ENCODE measurements at regions not wholly inside any gene's neighbourhood (a gene's known extent, or its start where the extent isn't known, plus 50 kb on each side); places are given as distances from the start of the nearest gene placed in this dataset.

- Histone ChIP-seq H2BK12ac (ENCODE audit: low read length) (no peak overlapping the region), H2BK120ac (ENCODE audit: low read depth, low read length) (no peak overlapping the region), H3K4me3 (ENCODE audit: low read length in 2 of 2) (no peak overlapping the region), H4K91ac (ENCODE audit: low read depth, low read length, poor library complexity) (no peak overlapping the region), H3K18ac (ENCODE audit: low read length) (no peak overlapping the region), H3K27ac (replicated peaks; ENCODE audit: low read length) (no peak overlapping the region), H3K9ac (ENCODE audit: low read depth, low read length, poor library complexity) (no peak overlapping the region), H2BK15ac (ENCODE audit: low read length) (no peak overlapping the region), H2BK5ac (ENCODE audit: low read length) (no peak overlapping the region), H3K27me3 (ENCODE audit: control insufficient read depth in 3 of 3, insufficient read depth in 3 of 3, low read depth in 1 of 3, low read length in 3 of 3) (no peaks in the 10 kb centered on the region), H3K9me3 (replicated peaks in 1 of 2; ENCODE audit: control insufficient read depth in 2 of 2, insufficient read depth in 1 of 2, low read depth in 1 of 2, low read length in 2 of 2) (no peaks in the 10 kb centered on the region), H3K23ac (ENCODE audit: low read depth, low read length, poor library complexity) (no peak overlapping the region), H3K36me3 (replicated peaks in 1 of 2; ENCODE audit: control insufficient read depth in 2 of 2, insufficient read depth in 2 of 2, low read length in 2 of 2) (no peaks in the 10 kb centered on the region), H3K4me1 (ENCODE audit: control insufficient read depth in 2 of 2, insufficient read depth in 1 of 2, low read depth in 1 of 2, low read length in 2 of 2) (no peaks in the 10 kb centered on the region), H3K14ac (ENCODE audit: low read length) (no peak overlapping the region), H3K4ac (ENCODE audit: low read length) (no peak overlapping the region), H3K4me2 (ENCODE audit: insufficient read depth, low read length, poor library complexity, severe bottlenecking) (no peak overlapping the region), H2AFZ (ENCODE audit: low read length) (no peak overlapping the region), H4K8ac (ENCODE audit: low read depth, low read length) (no peak overlapping the region), H2AK5ac (ENCODE audit: low read depth, low read length) (no peak overlapping the region), H3K79me1 (ENCODE audit: low read depth, low read length) (no peaks in the 10 kb centered on the region)
- no CpG with 5 or more reads among the region's 1 CpG for WGBS, 2 donors (ENCODE audit: extremely low coverage in 2 of 2, insufficient read length in 2 of 2, insufficient replicate concordance in 1 of 2)
- DNase-seq (ENCODE audit: low spot score), result no peak
Measured at GRCh38 chr11:24289301-24289700, 207.6 kb upstream of the LUZP2 start.

DNA sequence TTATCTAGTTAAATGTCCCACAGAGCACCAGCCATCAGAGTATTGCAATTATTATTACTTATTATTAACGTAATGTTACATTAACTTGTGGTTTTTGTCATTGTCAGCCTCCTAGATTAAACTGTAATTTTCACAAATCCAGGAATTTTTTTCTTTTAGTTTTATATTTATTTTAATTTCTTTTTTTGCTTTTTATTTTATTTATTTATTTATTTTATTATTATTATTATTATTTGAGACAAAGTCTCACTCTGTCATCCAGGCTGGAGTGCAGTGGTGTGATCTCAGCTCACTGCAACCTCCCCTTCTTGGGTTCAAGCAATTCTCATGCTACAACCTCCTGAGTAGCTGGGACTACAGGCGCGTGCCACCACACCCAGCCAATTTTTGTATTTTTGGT, 202.9 kb upstream of the LUZP2 start:
- no peaks in the 10 kb centered on the region for H3K4me1 ChIP-seq (ENCODE audit: control insufficient read depth in 2 of 2, insufficient read depth in 1 of 2, low read depth in 1 of 2, low read length in 2 of 2)
- no peak overlapping the region for H3K23ac ChIP-seq (ENCODE audit: low read depth, low read length, poor library complexity)
- H3K9me3 ChIP-seq (replicated peaks in 1 of 2; ENCODE audit: control insufficient read depth in 2 of 2, insufficient read depth in 1 of 2, low read depth in 1 of 2, low read length in 2 of 2), result no peaks in the 10 kb centered on the region
- no peak overlapping the region for H2BK15ac ChIP-seq (ENCODE audit: low read length)
- H3K9ac ChIP-seq (ENCODE audit: low read depth, low read length, poor library complexity), result no peak overlapping the region
- no peaks in the 10 kb centered on the region for H3K36me3 ChIP-seq (replicated peaks in 1 of 2; ENCODE audit: control insufficient read depth in 2 of 2, insufficient read depth in 2 of 2, low read length in 2 of 2)
- no peak overlapping the region for H3K4ac ChIP-seq (ENCODE audit: low read length)
- no peak overlapping the region for H2AK5ac ChIP-seq (ENCODE audit: low read depth, low read length)
- H2BK5ac ChIP-seq (ENCODE audit: low read length), result no peak overlapping the region
- H2BK120ac ChIP-seq (ENCODE audit: low read depth, low read length), result no peak overlapping the region
- H2BK12ac ChIP-seq (ENCODE audit: low read length), result no peak overlapping the region
- DNase-seq (ENCODE audit: low spot score), result no peak
- no peak overlapping the region for H3K4me2 ChIP-seq (ENCODE audit: insufficient read depth, low read length, poor library complexity, severe bottlenecking)
- H3K27ac ChIP-seq (replicated peaks; ENCODE audit: low read length), result no peak overlapping the region
- H2AFZ ChIP-seq (ENCODE audit: low read length), result no peak overlapping the region
- no peak overlapping the region for H3K4me3 ChIP-seq (ENCODE audit: low read length in 2 of 2)
- no peak overlapping the region for H4K8ac ChIP-seq (ENCODE audit: low read depth, low read length)
- H4K91ac ChIP-seq (ENCODE audit: low read depth, low read length, poor library complexity), result no peak overlapping the region
- no peak overlapping the region for H3K14ac ChIP-seq (ENCODE audit: low read length)
- WGBS, 2 donors (ENCODE audit: extremely low coverage in 2 of 2, insufficient read length in 2 of 2, insufficient replicate concordance in 1 of 2), result no CpG with 5 or more reads among the region's 3 CpGs
- no peak overlapping the region for H3K18ac ChIP-seq (ENCODE audit: low read length)
- no peaks in the 10 kb centered on the region for H3K27me3 ChIP-seq (ENCODE audit: control insufficient read depth in 3 of 3, insufficient read depth in 3 of 3, low read depth in 1 of 3, low read length in 3 of 3)
- no peaks in the 10 kb centered on the region for H3K79me1 ChIP-seq (ENCODE audit: low read depth, low read length)

- Histone ChIP-seq H2AFZ (ENCODE audit: low read length) (no peak overlapping the region), H4K8ac (ENCODE audit: low read depth, low read length) (no peak overlapping the region), H3K4me3 (ENCODE audit: low read length in 2 of 2) (no peak overlapping the region), H3K18ac (ENCODE audit: low read length) (no peak overlapping the region), H3K27ac (replicated peaks; ENCODE audit: low read length) (no peak overlapping the region), H3K79me1 (ENCODE audit: low read depth, low read length) (no peaks in the 10 kb centered on the region), H2BK5ac (ENCODE audit: low read length) (no peak overlapping the region), H3K27me3 (ENCODE audit: control insufficient read depth in 3 of 3, insufficient read depth in 3 of 3, low read depth in 1 of 3, low read length in 3 of 3) (no peaks in the 10 kb centered on the region), H3K36me3 (replicated peaks in 1 of 2; ENCODE audit: control insufficient read depth in 2 of 2, insufficient read depth in 2 of 2, low read length in 2 of 2) (no peaks in the 10 kb centered on the region), H3K9me3 (replicated peaks in 1 of 2; ENCODE audit: control insufficient read depth in 2 of 2, insufficient read depth in 1 of 2, low read depth in 1 of 2, low read length in 2 of 2) (no peaks in the 10 kb centered on the region), H2BK12ac (ENCODE audit: low read length) (no peak overlapping the region), H3K9ac (ENCODE audit: low read depth, low read length, poor library complexity) (no peak overlapping the region), H3K14ac (ENCODE audit: low read length) (no peak overlapping the region), H4K91ac (ENCODE audit: low read depth, low read length, poor library complexity) (no peak overlapping the region), H3K4ac (ENCODE audit: low read length) (no peak overlapping the region), H3K4me1 (ENCODE audit: control insufficient read depth in 2 of 2, insufficient read depth in 1 of 2, low read depth in 1 of 2, low read length in 2 of 2) (no peaks in the 10 kb centered on the region), H2BK120ac (ENCODE audit: low read depth, low read length) (no peak overlapping the region), H3K4me2 (ENCODE audit: insufficient read depth, low read length, poor library complexity, severe bottlenecking) (no peak overlapping the region), H2BK15ac (ENCODE audit: low read length) (no peak overlapping the region), H2AK5ac (ENCODE audit: low read depth, low read length) (no peak overlapping the region), H3K23ac (ENCODE audit: low read depth, low read length, poor library complexity) (no peak overlapping the region)
- DNase-seq (ENCODE audit: low spot score), result no peak
- no CpG with 5 or more reads among the region's 2 CpGs for WGBS, 2 donors (ENCODE audit: extremely low coverage in 2 of 2, insufficient read length in 2 of 2, insufficient replicate concordance in 1 of 2)
Measured at GRCh38 chr11:24295360-24295759, 201.5 kb upstream of the LUZP2 start.

GRCh38 chr11:24297461-24297860, 199.4 kb upstream of the LUZP2 start:
- WGBS, 2 donors (ENCODE audit: extremely low coverage in 2 of 2, insufficient read length in 2 of 2, insufficient replicate concordance in 1 of 2), result 100% methylated on average over 2 of the region's 2 CpGs; no CpG with 5 or more reads in 1 of the 2 donors
- no peak for DNase-seq (ENCODE audit: low spot score)
- Histone ChIP-seq H4K8ac (ENCODE audit: low read depth, low read length) (no peak overlapping the region), H3K27me3 (ENCODE audit: control insufficient read depth in 3 of 3, insufficient read depth in 3 of 3, low read depth in 1 of 3, low read length in 3 of 3) (no peaks in the 10 kb centered on the region), H3K36me3 (replicated peaks in 1 of 2; ENCODE audit: control insufficient read depth in 2 of 2, insufficient read depth in 2 of 2, low read length in 2 of 2) (no peaks in the 10 kb centered on the region), H2AFZ (ENCODE audit: low read length) (no peak overlapping the region), H4K91ac (ENCODE audit: low read depth, low read length, poor library complexity) (no peak overlapping the region), H3K18ac (ENCODE audit: low read length) (no peak overlapping the region), H3K4me3 (ENCODE audit: low read length in 2 of 2) (no peak overlapping the region), H3K4me2 (ENCODE audit: insufficient read depth, low read length, poor library complexity, severe bottlenecking) (no peak overlapping the region), H2BK5ac (ENCODE audit: low read length) (no peak overlapping the region), H2BK15ac (ENCODE audit: low read length) (no peak overlapping the region), H2BK120ac (ENCODE audit: low read depth, low read length) (no peak overlapping the region), H3K23ac (ENCODE audit: low read depth, low read length, poor library complexity) (no peak overlapping the region), H3K14ac (ENCODE audit: low read length) (no peak overlapping the region), H2AK5ac (ENCODE audit: low read depth, low read length) (no peak overlapping the region), H3K9ac (ENCODE audit: low read depth, low read length, poor library complexity) (no peak overlapping the region), H3K9me3 (replicated peaks in 1 of 2; ENCODE audit: control insufficient read depth in 2 of 2, insufficient read depth in 1 of 2, low read depth in 1 of 2, low read length in 2 of 2) (no peaks in the 10 kb centered on the region), H3K4me1 (ENCODE audit: control insufficient read depth in 2 of 2, insufficient read depth in 1 of 2, low read depth in 1 of 2, low read length in 2 of 2) (no peaks in the 10 kb centered on the region), H3K79me1 (ENCODE audit: low read depth, low read length) (no peaks in the 10 kb centered on the region), H2BK12ac (ENCODE audit: low read length) (no peak overlapping the region), H3K27ac (replicated peaks; ENCODE audit: low read length) (no peak overlapping the region), H3K4ac (ENCODE audit: low read length) (no peak overlapping the region)
